HG02571 (cell line): ENCODE measurements at regions not wholly inside any gene's neighbourhood (a gene's known extent, or its start where the extent isn't known, plus 50 kb on each side); places are given as distances from the start of the nearest gene placed in this dataset.
A peak's percentile ranks its signal among the peaks of the same experiment; 100 is the strongest.
"Not testable (repeated sequence)": the region's sequence is repeated elsewhere in the genome, so short reads cannot be mapped to it uniquely, and the experiment has no call there.

Experiments used
- ATAC-seq: cut with Tn5 transposase; IDR thresholded peaks from one replicate; pipeline ENCODE4 v1.9.1; 2021; ENCODE audit warnings: mild to moderate bottlenecking, moderate library complexity; ENCODE audit not compliant: unreplicated experiment

GRCh38 chr14:89699071-89699470, 255.5 kb downstream of the EFCAB11 start:
- no peak for ATAC-seq

DNA sequence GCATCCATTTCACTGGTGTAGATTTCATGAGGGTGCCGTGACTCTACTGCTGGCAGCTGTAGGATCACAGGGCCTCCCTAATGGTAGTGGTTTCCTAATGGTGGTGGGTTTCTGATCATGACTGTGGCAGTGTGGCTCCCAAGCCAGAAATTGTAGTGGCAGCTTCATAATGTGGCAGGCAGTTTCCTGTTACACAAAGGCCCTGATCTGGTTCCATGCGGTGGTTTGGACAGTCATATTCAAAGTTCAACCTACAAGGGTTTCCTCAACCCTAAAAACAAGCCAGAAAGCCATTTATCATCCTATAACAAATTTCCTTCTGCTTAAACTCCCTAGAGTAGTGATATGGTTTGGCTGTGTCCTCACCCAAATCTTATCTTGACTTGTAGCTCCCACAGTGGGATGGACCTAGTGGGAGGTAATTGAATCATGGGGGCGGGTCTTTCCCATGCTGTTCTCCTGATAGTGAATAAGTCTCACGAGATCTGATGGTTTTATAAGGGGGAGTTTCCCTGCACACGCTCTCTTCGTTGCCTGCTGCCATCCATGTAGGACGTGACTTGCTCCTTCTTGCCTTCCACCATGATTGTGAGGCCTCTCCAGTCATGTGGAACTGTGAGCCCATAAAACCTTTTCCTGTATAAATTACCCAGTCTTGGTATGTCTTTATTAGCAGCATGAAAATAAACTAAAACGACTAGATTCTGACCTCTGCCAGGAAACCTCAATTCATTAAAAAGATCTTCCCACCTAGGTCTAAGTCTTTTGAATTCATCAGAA, 257.1 kb downstream of the EFCAB11 start:
- no peak for ATAC-seq

GRCh38 chr14:89695846-89696245, 258.7 kb downstream of the EFCAB11 start:
- ATAC-seq = no peak

DNA sequence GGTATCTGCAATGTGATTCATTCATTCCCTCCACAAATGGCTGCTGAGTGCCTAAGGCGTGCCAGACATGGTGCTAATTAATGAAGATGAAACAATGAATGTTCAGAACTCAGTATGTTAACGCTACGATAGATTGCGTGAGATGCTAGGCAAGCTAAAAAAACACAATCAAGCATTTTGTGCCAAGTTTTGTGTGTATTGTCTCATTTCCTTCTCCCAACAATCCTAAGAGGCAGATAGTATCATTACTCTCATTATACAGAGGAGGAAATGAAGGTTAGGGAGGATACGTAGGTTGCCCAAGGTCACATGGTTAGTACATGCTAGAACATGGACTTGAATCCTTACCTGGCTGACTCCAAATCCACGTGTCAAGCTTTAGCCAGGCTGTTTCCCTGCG, 264.4 kb downstream of the EFCAB11 start:
- no peak for ATAC-seq

DNA sequence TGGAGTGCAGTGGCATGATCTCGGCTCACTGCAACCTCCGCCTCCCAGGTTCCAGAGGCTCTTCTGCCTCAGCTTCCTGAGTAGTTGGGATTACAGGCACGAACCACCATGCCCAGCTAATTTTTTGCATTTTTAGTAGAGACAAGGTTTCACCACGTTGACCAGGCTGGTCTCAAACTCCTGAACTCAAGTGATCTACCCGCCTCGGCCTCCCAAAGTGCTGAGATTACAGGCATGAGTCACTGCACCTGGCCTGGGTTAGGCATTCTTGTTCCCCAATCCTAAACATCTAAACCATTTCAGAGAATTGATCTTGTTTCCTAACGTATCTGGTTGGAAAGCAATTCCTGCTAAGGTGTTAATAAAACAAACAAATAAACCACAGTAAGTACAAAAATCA, 264.8 kb downstream of the EFCAB11 start:
- ATAC-seq = not testable (repeated sequence)

- no peak for ATAC-seq
Measured at GRCh38 chr14:89688507-89689211, 265.9 kb downstream of the EFCAB11 start.

GRCh38 chr14:89687129-89687528, 267.4 kb downstream of the EFCAB11 start:
- ATAC-seq = not testable (repeated sequence)

DNA sequence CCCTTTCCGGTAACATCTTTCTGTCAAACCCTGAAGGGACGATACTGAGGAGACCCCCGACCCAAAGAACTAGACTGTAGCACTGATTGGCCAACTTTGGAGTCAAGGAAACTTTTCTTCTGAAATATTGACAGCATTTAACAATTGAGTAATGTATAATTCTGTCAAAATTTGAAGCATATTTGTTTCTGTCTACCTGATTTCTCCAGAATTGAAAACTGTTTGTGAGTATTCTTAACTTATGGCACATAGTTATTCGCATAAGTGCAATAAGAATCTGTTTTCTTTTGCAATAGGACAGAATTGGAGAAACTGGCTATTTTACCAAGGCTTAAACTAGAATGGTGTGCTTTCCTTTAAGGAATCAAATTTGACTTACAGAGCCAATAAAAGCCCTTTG, 267.1 kb upstream of the FOXN3 start:
- no peak for ATAC-seq

DNA sequence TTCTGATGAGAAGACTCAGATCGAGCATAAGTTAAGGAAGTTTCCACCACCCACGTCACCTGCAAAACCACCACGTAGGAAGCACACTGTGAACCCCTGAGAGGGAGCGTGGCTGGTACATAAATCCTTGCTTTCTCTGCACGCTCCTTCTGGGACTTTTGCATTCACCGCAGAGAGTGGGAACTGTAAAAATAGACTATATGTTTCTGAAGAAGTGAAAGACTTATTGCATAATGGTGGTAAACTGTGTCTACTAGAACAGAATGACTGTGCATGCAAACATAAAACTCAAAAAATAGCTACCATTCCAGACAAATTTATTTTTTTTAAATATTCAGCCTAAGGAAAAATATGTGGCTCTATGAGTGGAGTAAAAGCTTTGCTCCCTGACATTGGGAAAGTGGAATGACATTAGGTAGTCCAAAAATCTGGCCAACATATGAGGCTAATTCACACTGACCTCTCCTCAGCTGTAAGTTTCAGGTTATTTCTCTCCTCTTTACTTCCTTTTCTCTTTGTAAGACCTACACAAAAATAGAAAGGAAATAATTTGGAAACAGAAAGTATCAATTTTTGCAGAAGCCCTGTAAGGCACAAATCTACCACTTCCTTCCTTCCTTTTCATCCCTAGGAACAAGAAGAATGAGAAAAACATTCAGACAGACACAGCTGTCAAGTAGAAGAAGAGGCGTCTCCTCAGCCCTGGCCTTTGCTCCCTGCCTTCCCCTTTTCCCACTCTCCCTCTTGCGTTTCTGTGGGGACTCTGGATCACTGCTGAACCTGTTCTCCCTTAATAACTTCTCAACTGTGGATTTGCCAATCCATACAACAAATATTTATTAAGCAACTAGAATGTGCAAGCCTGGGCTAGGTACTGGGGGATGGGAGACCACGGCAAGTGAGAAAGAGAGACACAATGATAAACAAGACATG, 264.3 kb upstream of the FOXN3 start:
- peak; percentile 81 for ATAC-seq

GRCh38 chr14:89680156-89680555, 263.1 kb upstream of the FOXN3 start:
- ATAC-seq = no peak

DNA sequence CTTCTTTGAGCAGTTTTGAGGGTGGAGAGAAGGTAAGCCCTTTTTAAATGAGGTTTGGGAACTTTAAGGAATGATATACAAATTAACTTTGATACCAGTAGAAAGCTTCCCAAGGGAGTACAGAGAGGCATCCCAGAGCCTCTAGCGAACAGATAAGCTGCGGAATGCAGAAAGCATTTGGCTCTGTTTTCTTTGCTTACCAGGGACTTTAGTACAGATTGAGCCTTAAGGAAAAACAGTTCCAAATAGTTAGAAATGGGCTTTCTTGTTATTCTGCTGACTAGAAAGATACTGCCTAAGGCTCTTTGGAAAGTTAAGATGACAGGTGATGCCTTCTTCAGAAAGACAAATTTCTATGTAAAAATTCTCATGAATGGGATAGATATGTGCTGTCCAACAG, 261.7 kb upstream of the FOXN3 start:
- ATAC-seq = no peak

DNA sequence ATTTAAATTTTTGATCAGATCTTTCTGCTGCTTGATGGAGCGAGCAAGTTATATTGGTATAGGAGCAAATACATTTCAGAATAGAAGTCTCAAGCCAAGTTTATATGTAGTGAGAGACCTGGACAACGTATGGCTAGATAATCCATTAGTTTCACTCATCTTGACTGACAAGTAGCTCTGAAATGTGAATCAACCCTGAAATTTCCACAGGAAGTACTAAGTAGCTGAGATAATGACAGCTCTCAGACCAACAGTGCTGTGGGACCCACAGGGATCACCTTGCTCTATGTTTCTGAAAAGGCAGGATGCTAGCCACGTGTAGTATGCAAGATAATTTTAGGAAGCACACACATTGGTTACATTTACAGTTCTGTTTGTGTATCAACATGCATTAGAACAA, 258.6 kb upstream of the FOXN3 start:
- ATAC-seq = no peak

GRCh38 chr14:89674936-89675335, 257.9 kb upstream of the FOXN3 start:
- ATAC-seq = no peak

DNA sequence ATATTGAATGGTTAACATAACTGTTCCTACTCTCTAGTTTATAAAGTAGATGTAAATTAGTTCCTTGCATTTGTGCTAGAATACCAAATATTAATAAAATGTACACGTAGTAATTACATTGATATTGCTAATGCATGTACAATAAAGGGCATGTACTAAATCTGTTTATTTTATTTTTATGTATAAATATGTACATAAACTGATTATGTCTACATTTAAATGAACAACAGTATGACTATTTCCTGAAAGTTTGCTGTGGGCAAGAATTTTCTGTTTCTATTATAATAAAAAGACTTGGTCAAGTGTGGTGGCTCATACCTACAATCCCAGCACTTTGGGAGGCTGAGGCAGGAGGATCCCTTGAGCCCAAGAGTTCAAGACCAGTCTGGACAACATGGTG, 257.2 kb upstream of the FOXN3 start:
- ATAC-seq = no peak

DNA sequence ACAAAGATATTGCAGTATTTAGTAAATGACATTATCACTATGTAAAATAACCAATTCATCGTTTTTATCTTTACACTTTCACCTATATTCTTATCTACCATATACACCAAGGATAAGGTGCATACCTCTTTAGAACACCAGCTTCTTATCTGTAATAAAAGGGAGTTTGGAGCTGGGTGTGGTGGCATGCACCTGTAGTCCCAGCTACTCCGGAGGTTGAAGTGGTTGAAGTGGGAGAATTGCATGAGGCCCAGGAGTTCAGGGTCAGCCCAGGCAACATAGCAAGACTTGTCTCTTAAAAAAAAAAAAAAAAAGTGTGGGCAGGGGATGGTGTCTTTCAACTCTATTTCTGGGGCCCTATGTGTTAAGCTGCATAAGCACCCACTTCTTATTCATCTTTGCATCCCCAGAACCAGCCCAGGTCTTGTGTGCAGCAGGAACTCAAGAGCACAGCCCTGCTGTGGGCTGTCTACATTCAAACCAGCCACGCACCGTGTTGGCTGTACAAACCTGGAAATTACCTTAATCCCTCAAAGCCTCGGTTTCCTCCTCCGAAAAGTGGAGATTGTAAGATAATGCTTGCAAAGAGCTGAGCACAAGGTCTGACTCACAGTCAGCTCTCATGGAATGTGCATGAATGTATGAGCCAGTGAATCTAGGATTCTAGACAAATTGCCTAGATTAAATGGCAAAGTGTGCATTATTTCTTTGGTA, 256.6 kb upstream of the FOXN3 start:
- ATAC-seq = no peak

GRCh38 chr14:89672636-89673511, 255.8 kb upstream of the FOXN3 start:
- no peak for ATAC-seq

GRCh38 chr14:89669193-89669592, 252.2 kb upstream of the FOXN3 start:
- no peak for ATAC-seq

DNA sequence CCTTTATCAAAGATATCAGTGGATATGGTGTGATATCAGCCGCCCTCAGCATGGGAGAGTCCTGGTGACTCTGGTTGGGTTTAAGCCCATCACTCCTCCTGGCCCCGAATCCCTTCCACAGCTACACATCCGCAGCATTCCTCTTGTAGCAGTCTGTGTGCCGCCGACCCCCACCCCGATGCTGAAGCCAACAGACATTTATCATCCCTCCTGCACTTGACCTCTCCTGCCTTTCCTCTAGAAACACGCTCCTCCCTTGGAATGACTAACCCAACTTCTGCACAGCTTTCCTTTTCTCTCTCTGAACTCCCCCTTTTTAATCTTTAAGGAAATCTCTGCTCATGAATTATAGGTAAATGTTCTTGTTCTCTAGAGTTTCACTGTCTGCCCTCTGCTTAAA, 250.9 kb upstream of the FOXN3 start:
- no peak for ATAC-seq

DNA sequence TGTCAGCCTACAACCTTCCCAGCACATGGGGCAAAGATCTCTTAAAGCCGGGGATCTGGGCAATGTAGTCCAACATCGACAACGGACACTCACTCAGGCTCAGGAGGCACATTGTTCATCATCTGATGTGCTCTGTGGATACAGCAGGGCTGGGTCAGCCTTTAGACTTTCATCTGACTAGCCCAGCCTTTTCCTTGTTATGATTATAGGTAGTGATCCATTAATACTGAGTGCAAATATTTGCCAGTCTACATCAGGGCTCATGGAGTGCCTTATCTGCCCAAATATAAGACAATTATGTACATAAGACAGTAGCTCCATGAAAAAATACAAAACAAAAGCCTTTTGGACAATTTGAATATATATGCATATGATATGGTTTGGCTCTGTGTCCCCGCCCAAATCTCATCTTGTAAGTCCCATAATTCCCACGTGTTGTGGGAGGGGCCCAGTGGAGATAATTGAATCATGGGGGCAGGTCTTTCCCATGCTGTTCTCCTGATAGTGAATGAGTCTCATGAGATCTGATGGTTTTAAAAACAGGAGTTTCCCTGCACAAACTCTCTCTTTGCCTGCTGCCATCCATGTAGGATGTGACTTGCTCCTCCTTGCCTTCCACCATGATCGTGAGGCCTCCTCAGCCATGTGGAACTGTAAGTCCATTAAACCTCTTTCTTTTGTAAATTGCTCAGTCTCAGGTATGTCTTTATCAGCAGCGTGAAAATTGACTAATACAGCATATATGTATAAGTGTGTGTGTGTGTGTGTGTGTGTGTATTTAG, 248.5 kb upstream of the FOXN3 start:
- ATAC-seq = not testable (repeated sequence)
